HCT116 (cell line): ENCODE measurements at regions not wholly inside any gene's neighbourhood (a gene's known extent, or its start where the extent isn't known, plus 50 kb on each side); places are given as distances from the start of the nearest gene placed in this dataset.

Experiments used
- ELF1 ChIP-seq: IDR thresholded peaks from 2 replicates; pipeline ENCODE4 v1.6.1; 2012; ENCODE audit warnings: low read depth, borderline replicate concordance
- EZH2phosphoT487 ChIP-seq: fragments of 200-600 bp; IDR thresholded peaks from 2 replicates; pipeline ENCODE4 v1.6.1; 2018; ENCODE audit warnings: antibody characterized with exemption, borderline replicate concordance
- JUND ChIP-seq: IDR thresholded peaks from 2 replicates; pipeline ENCODE4 v1.6.1; 2012
- POLR2A ChIP-seq: IDR thresholded peaks from 2 replicates; pipeline ENCODE4 v1.7.0; 2011; ENCODE audit warnings: borderline replicate concordance; ENCODE audit not compliant: insufficient read depth, insufficient read length; ENCODE audit errors: extremely low read depth
- POLR2AphosphoS5 ChIP-seq: IDR thresholded peaks from 2 replicates; pipeline ENCODE4 v1.6.1; 2011; ENCODE audit warnings: mild to moderate bottlenecking, low read depth, low read length, moderate library complexity
- RAD21 ChIP-seq: IDR thresholded peaks from 2 replicates; pipeline ENCODE4 v1.6.1; 2012; ENCODE audit warnings: low read depth, mild to moderate bottlenecking
- SP1 ChIP-seq: IDR thresholded peaks from 2 replicates; pipeline ENCODE4 v1.6.1; 2012; ENCODE audit warnings: low read depth
- TCF7L2 ChIP-seq: IDR thresholded peaks from 2 replicates; pipeline ENCODE4 v1.7.0; 2011; ENCODE audit warnings: borderline replicate concordance, inconsistent platforms; ENCODE audit not compliant: insufficient read depth, insufficient read length; ENCODE audit errors: extremely low read depth
- TF ChIP-seq, protein P1 (sequence below), 3 experiments: fragments of 200-600 bp in 1 of 3; sonication (generic) in 1 of 3; IDR thresholded peaks in 2 of 3; conservative IDR thresholded peaks in 1 of 3; 2 replicates each; pipeline ENCODE4 v1.5.1; 2012 to 2017; ENCODE audit warnings: low read depth in 2 of 3, low read length in 2 of 3, antibody characterized with exemption in 1 of 3, borderline replicate concordance in 1 of 3, control low read depth in 1 of 3, mild to moderate bottlenecking in 1 of 3, mixed read lengths in 1 of 3, mixed run types in 1 of 3, moderate library complexity in 1 of 3; ENCODE audit not compliant: insufficient read depth in 1 of 3
- TF ChIP-seq, protein P2 (sequence below): IDR thresholded peaks from 2 replicates; pipeline ENCODE4 v1.6.1; 2012; ENCODE audit warnings: low read depth
- TF ChIP-seq, protein P3 (sequence below): IDR thresholded peaks from 2 replicates; pipeline ENCODE4 v1.6.1; 2012
- TF ChIP-seq, protein P4 (sequence below): IDR thresholded peaks from 2 replicates; pipeline ENCODE4 v1.6.1; 2012

DNA sequence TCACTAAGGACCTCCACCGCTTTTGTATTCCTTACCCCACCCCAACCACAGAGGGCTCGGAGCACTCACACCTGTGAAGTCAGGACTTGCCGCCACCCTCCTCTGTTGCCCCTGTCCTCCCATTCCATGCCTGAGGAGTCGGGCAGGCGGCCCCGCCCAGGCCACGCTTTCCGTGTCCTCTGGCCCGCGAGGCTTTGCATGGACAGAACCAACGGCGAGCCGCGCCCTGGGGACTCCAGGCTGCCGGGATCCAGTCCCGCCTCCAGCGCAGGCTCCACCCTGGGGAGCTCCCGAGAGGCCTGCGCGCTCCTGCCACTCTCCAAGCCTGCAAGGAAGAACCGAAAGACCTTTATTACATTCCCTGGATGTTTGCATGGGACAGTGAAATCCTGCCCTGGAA lies 366.4 kb upstream of the POM121L12 start:
- no peak for TF ChIP-seq POLR2AphosphoS5
- TF ChIP-seq, protein P1, sequence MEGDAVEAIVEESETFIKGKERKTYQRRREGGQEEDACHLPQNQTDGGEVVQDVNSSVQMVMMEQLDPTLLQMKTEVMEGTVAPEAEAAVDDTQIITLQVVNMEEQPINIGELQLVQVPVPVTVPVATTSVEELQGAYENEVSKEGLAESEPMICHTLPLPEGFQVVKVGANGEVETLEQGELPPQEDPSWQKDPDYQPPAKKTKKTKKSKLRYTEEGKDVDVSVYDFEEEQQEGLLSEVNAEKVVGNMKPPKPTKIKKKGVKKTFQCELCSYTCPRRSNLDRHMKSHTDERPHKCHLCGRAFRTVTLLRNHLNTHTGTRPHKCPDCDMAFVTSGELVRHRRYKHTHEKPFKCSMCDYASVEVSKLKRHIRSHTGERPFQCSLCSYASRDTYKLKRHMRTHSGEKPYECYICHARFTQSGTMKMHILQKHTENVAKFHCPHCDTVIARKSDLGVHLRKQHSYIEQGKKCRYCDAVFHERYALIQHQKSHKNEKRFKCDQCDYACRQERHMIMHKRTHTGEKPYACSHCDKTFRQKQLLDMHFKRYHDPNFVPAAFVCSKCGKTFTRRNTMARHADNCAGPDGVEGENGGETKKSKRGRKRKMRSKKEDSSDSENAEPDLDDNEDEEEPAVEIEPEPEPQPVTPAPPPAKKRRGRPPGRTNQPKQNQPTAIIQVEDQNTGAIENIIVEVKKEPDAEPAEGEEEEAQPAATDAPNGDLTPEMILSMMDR (IDR thresholded peaks at IDR 0.05 in 2 of 3, conservative IDR thresholded peaks at IDR 0.05 in 1 of 3; ENCODE audit: borderline replicate concordance in 1 of 3, insufficient read depth in 1 of 3, low read depth in 2 of 3, low read length in 2 of 3): no peak
- TF ChIP-seq POLR2A: no peak
- TF ChIP-seq JUND: no peak
- no peak for TF ChIP-seq EZH2phosphoT487
- no peak for TF ChIP-seq ELF1
- TF ChIP-seq RAD21: no peak
- TF ChIP-seq, protein P2, sequence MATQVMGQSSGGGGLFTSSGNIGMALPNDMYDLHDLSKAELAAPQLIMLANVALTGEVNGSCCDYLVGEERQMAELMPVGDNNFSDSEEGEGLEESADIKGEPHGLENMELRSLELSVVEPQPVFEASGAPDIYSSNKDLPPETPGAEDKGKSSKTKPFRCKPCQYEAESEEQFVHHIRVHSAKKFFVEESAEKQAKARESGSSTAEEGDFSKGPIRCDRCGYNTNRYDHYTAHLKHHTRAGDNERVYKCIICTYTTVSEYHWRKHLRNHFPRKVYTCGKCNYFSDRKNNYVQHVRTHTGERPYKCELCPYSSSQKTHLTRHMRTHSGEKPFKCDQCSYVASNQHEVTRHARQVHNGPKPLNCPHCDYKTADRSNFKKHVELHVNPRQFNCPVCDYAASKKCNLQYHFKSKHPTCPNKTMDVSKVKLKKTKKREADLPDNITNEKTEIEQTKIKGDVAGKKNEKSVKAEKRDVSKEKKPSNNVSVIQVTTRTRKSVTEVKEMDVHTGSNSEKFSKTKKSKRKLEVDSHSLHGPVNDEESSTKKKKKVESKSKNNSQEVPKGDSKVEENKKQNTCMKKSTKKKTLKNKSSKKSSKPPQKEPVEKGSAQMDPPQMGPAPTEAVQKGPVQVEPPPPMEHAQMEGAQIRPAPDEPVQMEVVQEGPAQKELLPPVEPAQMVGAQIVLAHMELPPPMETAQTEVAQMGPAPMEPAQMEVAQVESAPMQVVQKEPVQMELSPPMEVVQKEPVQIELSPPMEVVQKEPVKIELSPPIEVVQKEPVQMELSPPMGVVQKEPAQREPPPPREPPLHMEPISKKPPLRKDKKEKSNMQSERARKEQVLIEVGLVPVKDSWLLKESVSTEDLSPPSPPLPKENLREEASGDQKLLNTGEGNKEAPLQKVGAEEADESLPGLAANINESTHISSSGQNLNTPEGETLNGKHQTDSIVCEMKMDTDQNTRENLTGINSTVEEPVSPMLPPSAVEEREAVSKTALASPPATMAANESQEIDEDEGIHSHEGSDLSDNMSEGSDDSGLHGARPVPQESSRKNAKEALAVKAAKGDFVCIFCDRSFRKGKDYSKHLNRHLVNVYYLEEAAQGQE: no peak
- no peak for TF ChIP-seq TCF7L2
- TF ChIP-seq SP1: no peak
- TF ChIP-seq, protein P3, sequence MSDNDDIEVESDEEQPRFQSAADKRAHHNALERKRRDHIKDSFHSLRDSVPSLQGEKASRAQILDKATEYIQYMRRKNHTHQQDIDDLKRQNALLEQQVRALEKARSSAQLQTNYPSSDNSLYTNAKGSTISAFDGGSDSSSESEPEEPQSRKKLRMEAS: no peak
- TF ChIP-seq, protein P4, sequence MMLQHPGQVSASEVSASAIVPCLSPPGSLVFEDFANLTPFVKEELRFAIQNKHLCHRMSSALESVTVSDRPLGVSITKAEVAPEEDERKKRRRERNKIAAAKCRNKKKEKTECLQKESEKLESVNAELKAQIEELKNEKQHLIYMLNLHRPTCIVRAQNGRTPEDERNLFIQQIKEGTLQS: no peak
